Common myeloid progenitor, CD34-positive (primary cell): ENCODE measurements at regions not wholly inside any gene's neighbourhood (a gene's known extent, or its start where the extent isn't known, plus 50 kb on each side); places are given as distances from the start of the nearest gene placed in this dataset.

Source experiments
- CTCF ChIA-PET: fragments of 350-600 bp; sonication (Branson Sonifier 250); formaldehyde crosslinking; loops from one replicate; lab custom pipeline; 2021; ENCODE audit warnings: antibody characterized with exemption; lab: Charles Lee
- POLR2A ChIA-PET: fragments of 350-600 bp; sonication (Branson Sonifier 250); formaldehyde crosslinking; loops from one replicate; lab custom pipeline; 2021; ENCODE audit warnings: antibody characterized with exemption; lab: Charles Lee
- DNase-seq, 3 donors: peaks; one replicate each; pipeline versions ENCODE4 v3.0.0 to v3.0.0-alpha.2; 2013
- H3K27ac ChIP-seq, 2 experiments: 1 replicate in 1 of 2; 2 replicates in 1 of 2; pipeline ENCODE4 v1.7.0; 2013; ENCODE audit warnings: inconsistent platforms in 2 of 2, low read length in 2 of 2, mild to moderate bottlenecking in 2 of 2, low read depth in 1 of 2, moderate library complexity in 1 of 2; ENCODE audit not compliant: severe bottlenecking in 2 of 2, insufficient read depth in 1 of 2, poor library complexity in 1 of 2
- H3K27me3 ChIP-seq, 5 experiments: replicated peaks in 2 of 5; 1 replicate in 3 of 5; 2 replicates in 2 of 5; pipeline versions ENCODE4 v1.6.1 to v1.7.0; 2013; ENCODE audit warnings: low read length in 4 of 5, mild to moderate bottlenecking in 2 of 5, moderate library complexity in 2 of 5, inconsistent platforms in 1 of 5; ENCODE audit not compliant: insufficient read depth in 5 of 5, control insufficient read depth in 4 of 5
- H3K36me3 ChIP-seq, 4 experiments: 1 replicate in 2 of 4; 2 replicates in 2 of 4; pipeline versions ENCODE4 v1.6.1 to v1.7.0; 2013; ENCODE audit warnings: low read length in 3 of 4, control low read depth in 1 of 4, mild to moderate bottlenecking in 1 of 4; ENCODE audit not compliant: control insufficient read depth in 4 of 4, insufficient read depth in 4 of 4
- H3K4me1 ChIP-seq, 4 experiments: 1 replicate in 3 of 4; 2 replicates in 1 of 4; pipeline versions ENCODE4 v1.6.1 to v1.7.1; 2013; ENCODE audit warnings: low read length in 3 of 4, mild to moderate bottlenecking in 3 of 4, control low read depth in 1 of 4, inconsistent platforms in 1 of 4, moderate library complexity in 1 of 4; ENCODE audit not compliant: control insufficient read depth in 4 of 4, insufficient read depth in 4 of 4; ENCODE audit errors: control extremely low read depth in 1 of 4
- H3K4me3 ChIP-seq, 7 experiments: 1 replicate in 4 of 7; 2 replicates in 3 of 7; pipeline versions ENCODE4 v1.5.1 to v1.7.0; 2013; ENCODE audit warnings: mild to moderate bottlenecking in 7 of 7, low read length in 6 of 7, moderate library complexity in 6 of 7, inconsistent platforms in 2 of 7, low read depth in 2 of 7, control low read depth in 1 of 7; ENCODE audit not compliant: insufficient read depth in 4 of 7, control insufficient read depth in 1 of 7; ENCODE audit errors: extremely low read depth in 1 of 7
- H3K9me3 ChIP-seq, 5 experiments: 1 replicate in 4 of 5; 2 replicates in 1 of 5; pipeline versions ENCODE4 v1.6.1 to v1.7.1; 2013; ENCODE audit warnings: low read length in 4 of 5, mild to moderate bottlenecking in 2 of 5, inconsistent platforms in 1 of 5, low read depth in 1 of 5, moderate library complexity in 1 of 5; ENCODE audit not compliant: control insufficient read depth in 4 of 5, insufficient read depth in 2 of 5; ENCODE audit errors: control extremely low read depth in 1 of 5
- WGBS: methylation state at CpG from one replicate; pipeline ENCODE4 v1.1.5; 2013; ENCODE audit not compliant: insufficient coverage; 5-methylcytosine and 5-hydroxymethylcytosine counted together

GRCh38 chr20:6654513-6655252 is 112.8 kb upstream of the BMP2 start:
- Histone ChIP-seq H3K27ac (no peak overlapping the region), H3K9me3 (no peaks in the 10 kb centered on the region), H3K27me3 (peaks cover 0 to 7% (median 0%) of the 10 kb centered on the region in 5 experiments), H3K36me3 (no peaks in the 10 kb centered on the region), H3K4me3 (no peak overlapping the region), H3K4me1 (no peaks in the 10 kb centered on the region)
- 67% methylated on average over 3 of the region's 10 CpGs for WGBS
- ChIA-PET POLR2A (no interaction called here), CTCF (no interaction called here)
- DNase-seq, result no peak

GRCh38 chr20:6651561-6651960 is 115.9 kb upstream of the BMP2 start:
- DNase-seq, result no peak
- no peak overlapping the region for H3K4me3 ChIP-seq
- H3K27me3 ChIP-seq, result peaks cover 0 to 11% (median 0%) of the 10 kb centered on the region in 5 experiments
- no peak overlapping the region for H3K27ac ChIP-seq
- CTCF ChIA-PET, result interaction anchor here (0.7 kb wide), 1 partner anchor 416 kb away, joined by 3 read pairs; no protein-coding TSS in a partner anchor
- POLR2A ChIA-PET, result no interaction called here
- no peaks in the 10 kb centered on the region for H3K9me3 ChIP-seq
- WGBS, result 72% methylated on average over 2 of the region's 3 CpGs
- no peaks in the 10 kb centered on the region for H3K4me1 ChIP-seq
- no peaks in the 10 kb centered on the region for H3K36me3 ChIP-seq

- WGBS, result 100% methylated on average over 2 of the region's 5 CpGs
- peaks cover 0 to 13% (median 0%) of the 10 kb centered on the region in 5 experiments for H3K27me3 ChIP-seq
- no peaks in the 10 kb centered on the region for H3K36me3 ChIP-seq
- DNase-seq, result no peak
- H3K27ac ChIP-seq, result no peak overlapping the region
- no peaks in the 10 kb centered on the region for H3K4me1 ChIP-seq
- ChIA-PET CTCF (interaction anchor here (0.7 kb wide), 1 partner anchor 417 kb away, joined by 3 read pairs; no protein-coding TSS in a partner anchor), POLR2A (no interaction called here)
- H3K9me3 ChIP-seq, result no peaks in the 10 kb centered on the region
- no peak overlapping the region for H3K4me3 ChIP-seq
Measured at GRCh38 chr20:6651016-6651415, 116.5 kb upstream of the BMP2 start.

GRCh38 chr20:6646021-6646636 is 121.4 kb upstream of the BMP2 start:
- DNase-seq, result no peak
- no peak overlapping the region for H3K4me3 ChIP-seq
- peaks cover 0 to 33% (median 8%) of the 10 kb centered on the region in 5 experiments for H3K27me3 ChIP-seq
- H3K4me1 ChIP-seq, result peaks cover 0 to 11% (median 5%) of the 10 kb centered on the region in 4 experiments
- no peaks in the 10 kb centered on the region for H3K36me3 ChIP-seq
- POLR2A ChIA-PET, result no interaction called here
- CTCF ChIA-PET, result no interaction called here
- WGBS, result no CpG with 5 or more reads among the region's 3 CpGs
- H3K9me3 ChIP-seq, result no peaks in the 10 kb centered on the region
- no peak overlapping the region for H3K27ac ChIP-seq

GRCh38 chr20:6644813-6645628 is 122.5 kb upstream of the BMP2 start:
- H3K4me1 ChIP-seq, result peaks cover 0 to 11% (median 5%) of the 10 kb centered on the region in 4 experiments
- ChIA-PET POLR2A (interaction anchor here (0.6 kb wide), 1 partner anchor 22 kb away, joined by 4 read pairs; no protein-coding TSS in a partner anchor), CTCF (interaction anchor here (1.1 to 1.7 kb wide), 2 partner anchors 11 to 19 kb away, joined by 3 to 5 read pairs; no protein-coding TSS in a partner anchor)
- no peaks in the 10 kb centered on the region for H3K36me3 ChIP-seq
- H3K4me3 ChIP-seq, result peak overlapping the region in 1 of 7 experiments; percentile 37
- peaks cover 0 to 43% (median 8%) of the 10 kb centered on the region in 5 experiments for H3K27me3 ChIP-seq
- WGBS, result 58% methylated on average over 6 of the region's 10 CpGs
- DNase-seq, result peak; percentile 28 to 79 (median 73)
- no peak overlapping the region for H3K27ac ChIP-seq
- H3K9me3 ChIP-seq, result peaks cover 0 to under 1% (median 0%) of the 10 kb centered on the region in 5 experiments

- no peaks in the 10 kb centered on the region for H3K36me3 ChIP-seq
- CTCF ChIA-PET, result interaction anchor here (0.7 kb wide), 1 partner anchor 12 kb away, joined by 4 read pairs; no protein-coding TSS in a partner anchor
- peaks cover 0 to 2% (median 0%) of the 10 kb centered on the region in 5 experiments for H3K9me3 ChIP-seq
- POLR2A ChIA-PET, result no interaction called here
- DNase-seq, result no peak
- peaks cover 0 to 53% (median 8%) of the 10 kb centered on the region in 5 experiments for H3K27me3 ChIP-seq
- 61% methylated on average over 5 of the region's 5 CpGs for WGBS
- no peak overlapping the region for H3K4me3 ChIP-seq
- no peak overlapping the region for H3K27ac ChIP-seq
- H3K4me1 ChIP-seq, result peaks cover 0 to 11% (median 5%) of the 10 kb centered on the region in 4 experiments
Measured at GRCh38 chr20:6641012-6641411, 126.5 kb upstream of the BMP2 start.
